ENCODE measurements at regions not wholly inside any gene's neighbourhood (a gene's known extent, or its start where the extent isn't known, plus 50 kb on each side); places are given as distances from the start of the nearest gene placed in this dataset.

DNA sequence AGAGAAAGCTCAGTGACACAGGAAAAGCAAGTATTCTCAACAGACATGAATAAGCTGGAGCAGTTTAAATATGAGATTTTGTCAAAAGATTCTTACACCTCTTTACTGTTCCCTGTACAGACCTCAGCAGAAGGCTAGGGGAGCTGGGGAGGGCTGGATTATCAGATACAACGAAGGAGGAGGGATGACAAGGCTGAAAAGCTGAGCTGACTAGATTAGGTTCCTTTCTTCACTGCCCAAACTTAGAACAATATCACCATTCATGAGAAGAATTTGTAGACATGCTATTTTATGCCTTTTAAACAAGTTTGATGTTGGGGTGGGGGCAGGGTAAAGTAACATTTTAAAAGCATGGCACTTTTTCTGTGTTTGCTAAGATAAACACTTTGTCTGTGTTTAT, 611.1 kb downstream of the AACS start:
- Histone ChIP-seq H2AFZ (ENCODE audit: low read depth, low read length) (no peak overlapping the region), H3K79me2 (replicated peaks; ENCODE audit: insufficient read depth, low read length) (no peaks in the 10 kb centered on the region), H3F3A (ENCODE audit: insufficient read depth, low read length, poor library complexity, severe bottlenecking) (no peaks in the 10 kb centered on the region), H3K36me3 (ENCODE audit: insufficient read depth, low read length) (no peaks in the 10 kb centered on the region), H3K4me2 (ENCODE audit: low read length) (no peak overlapping the region), H4K20me1 (ENCODE audit: insufficient read depth) (no peaks in the 10 kb centered on the region), H3K9ac (ENCODE audit: low read length) (no peak overlapping the region), H3K27ac (ENCODE audit: low read length) (no peak overlapping the region), H3K9me2 (ENCODE audit: insufficient read depth, low read length) (no peaks in the 10 kb centered on the region), H3K9me3 (ENCODE audit: low read length) (no peaks in the 10 kb centered on the region), H3K27me3 (ENCODE audit: insufficient read depth, low read depth, low read length) (no peaks in the 10 kb centered on the region), H3K4me3 (ENCODE audit: low read length) (no peak overlapping the region)
- no peak for TF ChIP-seq RAD21 (conservative IDR thresholded peaks at IDR 0.05)
- no peak for TF ChIP-seq SMC3 (conservative IDR thresholded peaks at IDR 0.05; ENCODE audit: poor library complexity)
- no peak for TF ChIP-seq TAF1 (IDR thresholded peaks at IDR 0.05; ENCODE audit: low read depth)
- TF ChIP-seq, protein P1, sequence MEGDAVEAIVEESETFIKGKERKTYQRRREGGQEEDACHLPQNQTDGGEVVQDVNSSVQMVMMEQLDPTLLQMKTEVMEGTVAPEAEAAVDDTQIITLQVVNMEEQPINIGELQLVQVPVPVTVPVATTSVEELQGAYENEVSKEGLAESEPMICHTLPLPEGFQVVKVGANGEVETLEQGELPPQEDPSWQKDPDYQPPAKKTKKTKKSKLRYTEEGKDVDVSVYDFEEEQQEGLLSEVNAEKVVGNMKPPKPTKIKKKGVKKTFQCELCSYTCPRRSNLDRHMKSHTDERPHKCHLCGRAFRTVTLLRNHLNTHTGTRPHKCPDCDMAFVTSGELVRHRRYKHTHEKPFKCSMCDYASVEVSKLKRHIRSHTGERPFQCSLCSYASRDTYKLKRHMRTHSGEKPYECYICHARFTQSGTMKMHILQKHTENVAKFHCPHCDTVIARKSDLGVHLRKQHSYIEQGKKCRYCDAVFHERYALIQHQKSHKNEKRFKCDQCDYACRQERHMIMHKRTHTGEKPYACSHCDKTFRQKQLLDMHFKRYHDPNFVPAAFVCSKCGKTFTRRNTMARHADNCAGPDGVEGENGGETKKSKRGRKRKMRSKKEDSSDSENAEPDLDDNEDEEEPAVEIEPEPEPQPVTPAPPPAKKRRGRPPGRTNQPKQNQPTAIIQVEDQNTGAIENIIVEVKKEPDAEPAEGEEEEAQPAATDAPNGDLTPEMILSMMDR (IDR thresholded peaks at IDR 0.05; ENCODE audit: poor library complexity, severe bottlenecking) = no peak
- no peak for TF ChIP-seq EZH2 (IDR thresholded peaks at IDR 0.05; ENCODE audit: borderline replicate concordance, insufficient read depth, low read length, poor library complexity, severe bottlenecking)
- TF ChIP-seq POLR2AphosphoS5 (IDR thresholded peaks at IDR 0.05) = no peak

DNA sequence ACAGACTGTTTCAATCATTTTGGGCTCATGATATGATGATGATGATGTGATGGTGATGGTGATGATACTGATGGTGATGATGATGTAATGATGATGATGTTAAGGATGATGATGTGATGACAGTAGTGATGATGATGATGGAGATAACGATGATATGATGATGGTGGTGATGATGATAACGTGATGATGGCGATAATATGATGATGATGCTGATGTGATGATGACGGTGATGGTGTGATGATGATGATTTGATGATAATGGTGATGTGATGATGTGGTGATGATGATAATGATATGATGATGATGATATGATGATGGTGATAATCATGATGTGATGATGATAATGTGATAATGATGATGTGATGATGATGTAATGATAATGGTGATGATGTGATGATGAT, 612.6 kb downstream of the AACS start:
- Histone ChIP-seq H3K79me2 (replicated peaks; ENCODE audit: insufficient read depth, low read length) (no peaks in the 10 kb centered on the region), H3K4me2 (ENCODE audit: low read length) (no peak overlapping the region), H3K9ac (ENCODE audit: low read length) (no peak overlapping the region), H2AFZ (ENCODE audit: low read depth, low read length) (no peak overlapping the region), H3K36me3 (ENCODE audit: insufficient read depth, low read length) (no peaks in the 10 kb centered on the region), H4K20me1 (ENCODE audit: insufficient read depth) (no peaks in the 10 kb centered on the region), H3F3A (ENCODE audit: insufficient read depth, low read length, poor library complexity, severe bottlenecking) (no peaks in the 10 kb centered on the region), H3K27me3 (ENCODE audit: insufficient read depth, low read depth, low read length) (no peaks in the 10 kb centered on the region), H3K9me2 (ENCODE audit: insufficient read depth, low read length) (no peaks in the 10 kb centered on the region), H3K9me3 (ENCODE audit: low read length) (no peaks in the 10 kb centered on the region), H3K27ac (ENCODE audit: low read length) (no peak overlapping the region), H3K4me3 (ENCODE audit: low read length) (no peak overlapping the region)
- TF ChIP-seq SMC3 (conservative IDR thresholded peaks at IDR 0.05; ENCODE audit: poor library complexity) (no peak), TAF1 (IDR thresholded peaks at IDR 0.05; ENCODE audit: low read depth) (no peak), EP300 (conservative IDR thresholded peaks at IDR 0.05; ENCODE audit: poor library complexity, severe bottlenecking) (no peak), MXI1 (conservative IDR thresholded peaks at IDR 0.05; ENCODE audit: poor library complexity, severe bottlenecking) (no peak), RAD21 (conservative IDR thresholded peaks at IDR 0.05) (no peak)

DNA sequence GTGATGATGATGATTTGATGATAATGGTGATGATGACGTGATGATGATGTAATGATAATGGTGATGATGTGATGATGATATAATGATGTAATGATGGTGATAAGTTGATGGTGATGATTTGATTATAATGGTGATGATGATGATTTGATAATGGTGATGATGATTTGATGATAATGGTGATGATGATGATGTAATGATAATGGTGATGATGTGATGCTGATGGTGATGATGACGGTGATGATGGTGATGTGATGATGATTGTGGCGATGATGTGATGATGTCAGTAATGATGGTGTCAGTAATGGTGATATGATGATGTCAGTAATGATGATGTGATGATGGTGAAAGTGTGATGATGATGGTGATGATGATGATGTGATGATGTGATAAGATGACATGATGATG, 613.4 kb downstream of the AACS start:
- no peaks in the 10 kb centered on the region for H4K20me1 ChIP-seq (ENCODE audit: insufficient read depth)
- no peaks in the 10 kb centered on the region for H3K9me2 ChIP-seq (ENCODE audit: insufficient read depth, low read length)
- no peaks in the 10 kb centered on the region for H3F3A ChIP-seq (ENCODE audit: insufficient read depth, low read length, poor library complexity, severe bottlenecking)
- no peaks in the 10 kb centered on the region for H3K79me2 ChIP-seq (replicated peaks; ENCODE audit: insufficient read depth, low read length)
- H3K4me3 ChIP-seq (ENCODE audit: low read length) = no peak overlapping the region
- peaks cover 2% of the 10 kb centered on the region for H3K27me3 ChIP-seq (ENCODE audit: insufficient read depth, low read depth, low read length)
- no peak for TF ChIP-seq EZH2 (IDR thresholded peaks at IDR 0.05; ENCODE audit: borderline replicate concordance, insufficient read depth, low read length, poor library complexity, severe bottlenecking)
- no peak for TF ChIP-seq MXI1 (conservative IDR thresholded peaks at IDR 0.05; ENCODE audit: poor library complexity, severe bottlenecking)
- no peak for TF ChIP-seq SMC3 (conservative IDR thresholded peaks at IDR 0.05; ENCODE audit: poor library complexity)
- no peak for TF ChIP-seq POLR2AphosphoS5 (IDR thresholded peaks at IDR 0.05)
- no peak for TF ChIP-seq RAD21 (conservative IDR thresholded peaks at IDR 0.05)
- TF ChIP-seq, protein P1 (IDR thresholded peaks at IDR 0.05; ENCODE audit: poor library complexity, severe bottlenecking) = no peak
- TF ChIP-seq, protein P2, sequence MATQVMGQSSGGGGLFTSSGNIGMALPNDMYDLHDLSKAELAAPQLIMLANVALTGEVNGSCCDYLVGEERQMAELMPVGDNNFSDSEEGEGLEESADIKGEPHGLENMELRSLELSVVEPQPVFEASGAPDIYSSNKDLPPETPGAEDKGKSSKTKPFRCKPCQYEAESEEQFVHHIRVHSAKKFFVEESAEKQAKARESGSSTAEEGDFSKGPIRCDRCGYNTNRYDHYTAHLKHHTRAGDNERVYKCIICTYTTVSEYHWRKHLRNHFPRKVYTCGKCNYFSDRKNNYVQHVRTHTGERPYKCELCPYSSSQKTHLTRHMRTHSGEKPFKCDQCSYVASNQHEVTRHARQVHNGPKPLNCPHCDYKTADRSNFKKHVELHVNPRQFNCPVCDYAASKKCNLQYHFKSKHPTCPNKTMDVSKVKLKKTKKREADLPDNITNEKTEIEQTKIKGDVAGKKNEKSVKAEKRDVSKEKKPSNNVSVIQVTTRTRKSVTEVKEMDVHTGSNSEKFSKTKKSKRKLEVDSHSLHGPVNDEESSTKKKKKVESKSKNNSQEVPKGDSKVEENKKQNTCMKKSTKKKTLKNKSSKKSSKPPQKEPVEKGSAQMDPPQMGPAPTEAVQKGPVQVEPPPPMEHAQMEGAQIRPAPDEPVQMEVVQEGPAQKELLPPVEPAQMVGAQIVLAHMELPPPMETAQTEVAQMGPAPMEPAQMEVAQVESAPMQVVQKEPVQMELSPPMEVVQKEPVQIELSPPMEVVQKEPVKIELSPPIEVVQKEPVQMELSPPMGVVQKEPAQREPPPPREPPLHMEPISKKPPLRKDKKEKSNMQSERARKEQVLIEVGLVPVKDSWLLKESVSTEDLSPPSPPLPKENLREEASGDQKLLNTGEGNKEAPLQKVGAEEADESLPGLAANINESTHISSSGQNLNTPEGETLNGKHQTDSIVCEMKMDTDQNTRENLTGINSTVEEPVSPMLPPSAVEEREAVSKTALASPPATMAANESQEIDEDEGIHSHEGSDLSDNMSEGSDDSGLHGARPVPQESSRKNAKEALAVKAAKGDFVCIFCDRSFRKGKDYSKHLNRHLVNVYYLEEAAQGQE (IDR thresholded peaks at IDR 0.05; ENCODE audit: borderline replicate concordance) = no peak
- no peak for TF ChIP-seq EP300 (conservative IDR thresholded peaks at IDR 0.05; ENCODE audit: poor library complexity, severe bottlenecking)
- no peak for TF ChIP-seq TAF1 (IDR thresholded peaks at IDR 0.05; ENCODE audit: low read depth)
- H3K36me3 ChIP-seq (ENCODE audit: insufficient read depth, low read length) = no peaks in the 10 kb centered on the region
- H3K4me2 ChIP-seq (ENCODE audit: low read length) = no peak overlapping the region
- no peak overlapping the region for H3K27ac ChIP-seq (ENCODE audit: low read length)
- no peak overlapping the region for H3K9ac ChIP-seq (ENCODE audit: low read length)
- no peak overlapping the region for H2AFZ ChIP-seq (ENCODE audit: low read depth, low read length)
- H3K9me3 ChIP-seq (ENCODE audit: low read length) = no peaks in the 10 kb centered on the region
